GM19463 (cell line): ENCODE measurements at regions not wholly inside any gene's neighbourhood (a gene's known extent, or its start where the extent isn't known, plus 50 kb on each side); places are given as distances from the start of the nearest gene placed in this dataset.
"Not testable (repeated sequence)": the region's sequence is repeated elsewhere in the genome, so short reads cannot be mapped to it uniquely, and the experiment has no call there.

Source experiments
- ATAC-seq: cut with Tn5 transposase; IDR thresholded peaks from one replicate; pipeline ENCODE4 v1.9.1; 2021; ENCODE audit warnings: mild to moderate bottlenecking, moderate library complexity; ENCODE audit not compliant: unreplicated experiment

GRCh38 chr4:86478151-86478550 is 116.0 kb upstream of the PTPN13 start:
- ATAC-seq = not testable (repeated sequence)

DNA sequence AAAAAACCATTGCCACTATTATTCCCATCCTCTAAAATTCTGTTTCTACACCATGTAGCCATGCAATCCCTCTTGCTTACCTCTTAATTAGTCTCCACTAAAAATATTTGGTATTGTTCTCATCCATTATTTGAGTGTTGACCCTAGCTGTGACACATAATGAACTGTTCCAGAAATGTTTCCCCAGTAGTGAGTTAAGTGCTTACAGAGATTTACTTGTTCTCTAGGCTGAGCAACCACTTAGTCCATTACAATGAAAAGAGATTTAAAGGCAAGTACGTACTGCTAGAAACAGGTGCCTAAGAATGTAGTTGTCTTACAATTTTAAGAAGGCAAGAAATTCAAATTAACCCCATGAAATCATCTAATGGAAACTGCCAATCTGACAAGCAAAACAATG is 112.7 kb upstream of the PTPN13 start:
- ATAC-seq = no peak

- no peak for ATAC-seq
These were observed 111.6 kb upstream of the PTPN13 start for GRCh38 chr4:86482306-86483172.

DNA sequence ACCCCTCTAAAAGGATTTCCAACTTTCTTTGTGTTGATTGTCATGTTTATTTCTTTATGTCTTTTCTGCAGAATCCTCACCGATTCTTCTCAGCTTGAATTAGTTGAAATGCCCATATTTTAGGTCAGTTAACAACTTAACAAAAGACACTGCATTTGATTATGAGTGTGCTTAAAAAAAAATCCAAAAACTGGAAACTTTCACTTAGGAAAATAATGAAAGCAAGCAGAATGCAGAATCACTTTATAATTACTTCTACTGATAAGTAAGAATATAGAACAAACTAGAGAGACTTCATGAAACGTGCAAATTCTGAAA is 111.0 kb upstream of the PTPN13 start:
- no peak for ATAC-seq

DNA sequence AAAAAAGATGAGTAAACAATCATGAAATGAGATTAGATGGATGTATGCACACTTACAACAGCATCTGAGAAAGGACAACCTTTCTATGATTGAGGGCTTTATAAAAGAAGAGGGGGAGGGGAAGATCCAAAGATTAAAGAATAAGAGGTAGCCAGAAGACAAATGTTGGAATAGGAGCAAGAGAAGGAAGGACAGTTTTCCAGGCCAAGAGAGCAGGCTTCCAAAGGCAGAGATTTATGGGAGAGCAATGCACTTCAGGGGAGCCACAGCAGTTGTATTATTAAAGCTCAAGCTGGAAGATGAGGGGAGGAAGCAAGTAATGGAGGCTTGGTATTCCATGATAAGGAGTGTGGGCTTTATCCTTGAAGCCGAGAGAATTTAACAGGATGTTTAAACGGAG is 110.3 kb upstream of the PTPN13 start:
- ATAC-seq = no peak

- ATAC-seq = peak; percentile 45
These were observed 109.9 kb upstream of the PTPN13 start for GRCh38 chr4:86484241-86484640.

DNA sequence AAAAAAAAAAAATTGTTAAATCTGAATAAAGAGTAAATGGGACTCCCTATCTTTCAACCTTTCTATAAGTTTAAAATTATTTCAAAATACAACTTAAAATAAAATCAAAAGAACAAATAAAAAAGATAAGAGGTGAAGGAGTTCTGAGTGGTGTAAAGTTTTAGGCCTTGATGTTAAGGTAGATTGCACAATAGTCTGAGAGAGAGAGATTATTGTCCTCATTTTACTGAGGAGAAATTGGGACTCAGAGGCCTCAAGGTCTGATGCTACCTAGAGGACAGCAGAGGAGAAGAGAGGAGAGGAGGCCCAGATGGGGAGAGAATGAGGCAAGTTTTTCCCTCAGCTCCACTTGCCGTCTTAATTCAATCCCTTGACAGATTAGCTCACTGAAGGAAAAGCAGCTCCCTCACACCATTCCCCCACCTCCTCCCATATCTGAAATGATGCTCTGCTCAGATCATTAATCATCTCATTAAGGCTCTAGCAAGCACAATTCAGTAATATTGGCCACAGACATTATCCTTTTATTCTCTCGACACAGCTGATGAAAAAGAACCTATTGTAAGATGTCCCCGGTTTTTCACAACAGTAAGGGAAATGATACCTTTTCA is 106.3 kb upstream of the PTPN13 start:
- no peak for ATAC-seq

DNA sequence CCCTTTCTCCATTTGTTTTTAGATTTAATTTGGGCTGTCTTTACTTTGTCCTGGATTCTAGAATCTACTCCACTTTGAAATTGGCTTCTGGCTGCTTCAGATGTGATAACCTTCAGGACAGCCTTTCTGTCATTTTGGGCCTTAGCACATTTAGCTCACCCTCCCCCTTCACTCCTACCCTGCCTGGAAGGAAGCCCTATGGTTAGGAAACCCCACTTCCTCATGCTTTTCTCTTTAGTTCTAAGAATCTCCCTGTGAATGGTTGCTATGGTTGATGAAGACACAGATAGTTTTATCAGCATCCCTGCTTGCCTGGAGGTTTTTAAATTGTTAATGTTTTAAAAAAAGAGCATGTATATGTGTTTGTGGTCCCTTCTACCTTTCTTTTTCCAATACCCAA is 100.7 kb upstream of the PTPN13 start:
- ATAC-seq = no peak

DNA sequence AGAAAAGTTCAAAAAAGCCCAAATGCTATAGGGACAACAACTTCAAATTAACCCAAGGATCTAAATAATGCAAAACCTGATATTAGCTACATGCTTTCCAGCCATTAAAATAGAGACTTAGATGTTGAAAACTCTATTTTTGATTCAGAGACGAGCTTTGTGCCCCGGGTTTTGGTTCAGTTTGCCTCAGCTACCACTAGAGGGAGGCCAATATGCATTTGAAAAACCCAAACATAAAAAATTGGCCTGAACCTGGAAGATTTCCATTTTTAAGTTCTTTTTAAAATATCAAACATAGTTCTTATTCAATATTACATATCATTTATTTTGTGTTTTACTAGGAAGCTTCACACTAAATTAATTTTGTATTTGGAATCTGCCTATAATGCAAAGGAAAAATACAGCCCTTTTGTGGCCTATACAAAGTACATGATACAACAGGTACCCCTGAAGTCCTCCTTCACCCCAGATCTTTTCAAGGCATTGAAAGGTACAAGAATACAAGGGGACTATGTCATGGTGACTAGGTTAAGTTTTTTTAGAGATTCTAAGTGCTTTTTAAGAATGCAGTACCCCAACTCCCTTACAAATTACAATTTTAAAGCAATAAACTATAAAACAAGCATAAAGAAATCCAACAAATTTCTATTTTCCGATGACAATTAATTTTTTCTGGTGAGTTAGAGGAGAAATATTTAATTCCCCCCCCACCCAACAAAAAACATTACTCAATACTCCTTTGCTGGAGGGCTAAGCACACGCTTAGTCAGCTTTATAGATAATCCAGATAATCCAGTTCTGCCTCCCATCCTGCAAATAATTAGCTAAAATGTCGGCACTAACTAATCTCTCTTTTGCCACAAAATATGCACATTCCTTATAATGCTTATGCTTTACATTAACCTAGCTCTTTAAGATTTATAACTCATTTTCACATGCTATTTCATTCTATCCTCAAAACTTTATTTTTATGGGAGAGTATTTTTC is 97.7 kb upstream of the PTPN13 start:
- ATAC-seq = no peak

- no peak for ATAC-seq
These were observed 97.0 kb upstream of the PTPN13 start for GRCh38 chr4:86497131-86497530.

- peak; percentile 81 for ATAC-seq
These were observed 95.9 kb upstream of the PTPN13 start for GRCh38 chr4:86497980-86498862.

GRCh38 chr4:86498863-86499166 is 95.3 kb upstream of the PTPN13 start:
- ATAC-seq = no peak

DNA sequence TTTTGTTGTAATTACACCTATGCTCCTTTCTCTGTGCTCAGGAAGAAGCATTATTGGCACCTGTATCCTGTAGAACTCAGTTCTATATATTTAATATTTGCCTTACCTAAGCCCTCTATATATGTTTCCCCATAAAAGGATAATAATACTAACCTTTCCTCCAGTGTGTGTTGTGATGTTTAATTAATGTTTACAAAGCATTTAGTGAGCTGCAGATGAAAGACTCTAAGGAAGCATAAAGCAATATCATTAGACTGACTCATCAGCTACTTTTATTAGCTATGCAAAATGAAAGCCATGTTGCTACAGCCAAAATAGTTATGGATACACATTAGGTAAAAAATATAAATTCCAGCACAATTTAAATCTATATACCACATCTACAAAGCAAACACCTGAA is 93.6 kb upstream of the PTPN13 start:
- ATAC-seq = no peak

DNA sequence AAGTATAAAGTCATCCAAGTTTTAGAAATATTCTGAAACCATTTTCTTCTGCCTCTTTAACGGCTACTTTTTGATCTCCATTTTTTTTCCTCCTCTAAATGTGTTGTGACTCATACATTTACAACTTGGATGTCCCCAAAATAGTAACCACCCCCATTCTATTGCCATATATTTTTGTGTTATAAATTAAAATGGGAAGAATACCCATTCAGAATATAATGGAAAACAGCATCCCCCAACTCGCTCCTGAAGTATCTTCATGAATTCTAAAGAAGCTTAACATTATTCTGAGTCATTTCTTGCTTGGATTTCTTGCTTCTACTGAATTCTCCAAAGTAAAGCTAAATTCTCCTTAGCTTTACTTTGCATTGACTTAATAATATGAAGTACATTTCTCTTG is 92.0 kb upstream of the PTPN13 start:
- ATAC-seq = no peak

- no peak for ATAC-seq
These were observed 87.5 kb upstream of the PTPN13 start for GRCh38 chr4:86506591-86506990.

- no peak for ATAC-seq
These were observed 85.7 kb upstream of the PTPN13 start for GRCh38 chr4:86508436-86508835.

DNA sequence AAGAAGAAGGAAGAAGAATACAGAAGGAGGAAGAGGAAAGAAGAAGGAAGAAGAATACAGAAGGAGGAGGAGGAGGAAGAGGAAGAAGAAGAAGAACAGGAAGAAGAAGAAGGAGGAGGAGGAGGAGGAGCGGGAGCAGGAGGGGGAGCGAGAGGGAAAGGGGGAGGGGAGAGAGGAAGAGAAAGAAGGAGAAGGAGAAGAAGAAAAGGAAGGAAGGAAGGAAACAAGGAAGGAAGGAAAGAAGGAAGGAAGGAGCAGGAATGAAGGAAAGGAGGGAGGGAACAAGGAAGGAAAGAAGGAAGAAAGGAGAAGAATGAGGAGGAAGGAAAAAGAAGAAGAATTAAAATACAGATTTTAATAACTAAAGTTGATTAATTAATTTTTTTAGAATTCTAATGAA is 82.5 kb upstream of the PTPN13 start:
- no peak for ATAC-seq

DNA sequence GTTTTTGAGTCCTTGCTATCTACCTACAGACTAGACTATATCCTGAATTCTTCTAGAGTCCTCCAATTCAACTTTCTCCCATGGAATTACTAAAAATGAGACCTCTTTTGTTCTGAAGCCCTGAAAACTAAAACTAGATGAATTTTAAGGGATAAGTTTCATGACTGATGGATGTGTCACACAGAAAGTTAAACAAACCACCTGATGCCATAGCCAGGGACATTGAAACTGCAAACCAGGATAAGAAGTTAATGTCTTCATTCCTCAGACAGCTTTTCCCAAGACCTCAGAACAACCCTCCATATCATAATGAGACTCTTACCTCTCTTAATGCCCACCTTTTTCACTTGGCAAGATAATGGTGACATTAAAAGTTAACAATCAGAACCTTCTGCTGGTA is 81.5 kb upstream of the PTPN13 start:
- no peak for ATAC-seq

GRCh38 chr4:86515963-86516362 is 78.2 kb upstream of the PTPN13 start:
- ATAC-seq = not testable (repeated sequence)

GRCh38 chr4:86521373-86521969 is 72.6 kb upstream of the PTPN13 start:
- ATAC-seq = peak; percentile 64
